ENCODE measurements at regions not wholly inside any gene's neighbourhood (a gene's known extent, or its start where the extent isn't known, plus 50 kb on each side); places are given as distances from the start of the nearest gene placed in this dataset.

GRCh38 chr2:216792222-216793021 is 67.4 kb downstream of the TNP1 start:
- peak overlapping the region; percentile 81 for H3K4me2 ChIP-seq
- TF ChIP-seq Cebpa-rat (IDR thresholded peaks at IDR 0.05): no peak
- H4K20me1 ChIP-seq: no peaks in the 10 kb centered on the region
- no peaks in the 10 kb centered on the region for H3K36me3 ChIP-seq
- H3K9ac ChIP-seq: no peak overlapping the region
- H3K4me3 ChIP-seq: peak overlapping the region; percentile 21; the same call in 1 of the 2 replicates
- peak overlapping the region; percentile 45 for H3K27ac ChIP-seq
- peaks cover 54% of the 10 kb centered on the region for H3K4me1 ChIP-seq
- H3K27me3 ChIP-seq: no peaks in the 10 kb centered on the region
- H3K9me3 ChIP-seq: no peaks in the 10 kb centered on the region

- no peaks in the 10 kb centered on the region for H4K20me1 ChIP-seq
Measured at GRCh38 chr2:216791303-216791702, 68.6 kb downstream of the TNP1 start.

GRCh38 chr2:216789081-216789480 is 70.8 kb downstream of the TNP1 start:
- Histone ChIP-seq H3K27ac (no peak overlapping the region), H3K27me3 (no peaks in the 10 kb centered on the region), H3K9ac (no peak overlapping the region), H3K4me3 (no peak overlapping the region), H3K4me1 (peaks cover 26% of the 10 kb centered on the region), H3K9me3 (no peaks in the 10 kb centered on the region), H3K4me2 (no peak overlapping the region), H3K36me3 (no peaks in the 10 kb centered on the region), H4K20me1 (no peaks in the 10 kb centered on the region)
- no peak for TF ChIP-seq Cebpa-rat (IDR thresholded peaks at IDR 0.05)

More at GRCh38 chr2:216791303-216791702, 68.6 kb downstream of the TNP1 start:
- H3K36me3 ChIP-seq: no peaks in the 10 kb centered on the region
- H3K4me1 ChIP-seq: peaks cover 42% of the 10 kb centered on the region
- H3K4me3 ChIP-seq: no peak overlapping the region
- no peak for TF ChIP-seq Cebpa-rat (IDR thresholded peaks at IDR 0.05)
- H3K9me3 ChIP-seq: no peaks in the 10 kb centered on the region
- H3K27ac ChIP-seq: no peak overlapping the region
- H3K4me2 ChIP-seq: peak overlapping the region; percentile 81
- H3K27me3 ChIP-seq: no peaks in the 10 kb centered on the region
- H3K9ac ChIP-seq: no peak overlapping the region

- Histone ChIP-seq H3K4me1 (peaks cover 17% of the 10 kb centered on the region), H3K4me3 (no peak overlapping the region)
- TF ChIP-seq Cebpa-rat (IDR thresholded peaks at IDR 0.05): no peak
Measured at GRCh38 chr2:216787851-216788540, 71.9 kb downstream of the TNP1 start.

GRCh38 chr2:216786676-216787075 is 73.2 kb downstream of the TNP1 start:
- TF ChIP-seq Cebpa-rat (IDR thresholded peaks at IDR 0.05): no peak
- Histone ChIP-seq H3K27ac (no peak overlapping the region), H3K27me3 (no peaks in the 10 kb centered on the region), H3K9me3 (no peaks in the 10 kb centered on the region), H3K4me1 (peaks cover 4% of the 10 kb centered on the region), H3K4me2 (no peak overlapping the region), H4K20me1 (no peaks in the 10 kb centered on the region), H3K36me3 (no peaks in the 10 kb centered on the region), H3K4me3 (no peak overlapping the region), H3K9ac (no peak overlapping the region)

More at GRCh38 chr2:216787851-216788540, 71.9 kb downstream of the TNP1 start:
- Histone ChIP-seq H3K27ac (no peak overlapping the region), H3K9me3 (no peaks in the 10 kb centered on the region), H3K9ac (no peak overlapping the region), H3K4me2 (no peak overlapping the region), H3K36me3 (no peaks in the 10 kb centered on the region), H3K27me3 (no peaks in the 10 kb centered on the region), H4K20me1 (no peaks in the 10 kb centered on the region)

- H3K27me3 ChIP-seq: no peaks in the 10 kb centered on the region
- no peak overlapping the region for H3K27ac ChIP-seq
- H3K9me3 ChIP-seq: no peaks in the 10 kb centered on the region
- H3K4me1 ChIP-seq: no peaks in the 10 kb centered on the region
- H3K4me2 ChIP-seq: no peak overlapping the region
- TF ChIP-seq Cebpa-rat (IDR thresholded peaks at IDR 0.05): no peak
- no peaks in the 10 kb centered on the region for H3K36me3 ChIP-seq
- no peak overlapping the region for H3K9ac ChIP-seq
- no peak overlapping the region for H3K4me3 ChIP-seq
- no peaks in the 10 kb centered on the region for H4K20me1 ChIP-seq
Measured at GRCh38 chr2:216784456-216784855, 75.4 kb downstream of the TNP1 start.

- Histone ChIP-seq H3K27me3 (no peaks in the 10 kb centered on the region), H3K27ac (no peak overlapping the region), H3K9ac (no peak overlapping the region), H3K4me3 (no peak overlapping the region), H4K20me1 (no peaks in the 10 kb centered on the region), H3K4me2 (no peak overlapping the region), H3K9me3 (no peaks in the 10 kb centered on the region), H3K4me1 (peaks cover under 1% of the 10 kb centered on the region; the same call in 1 of the 2 replicates), H3K36me3 (no peaks in the 10 kb centered on the region)
- TF ChIP-seq Cebpa-rat (IDR thresholded peaks at IDR 0.05): no peak
Measured at GRCh38 chr2:216781709-216782108, 78.2 kb downstream of the TNP1 start.

- no peak overlapping the region for H3K27ac ChIP-seq
- H3K4me1 ChIP-seq: peaks cover 10% of the 10 kb centered on the region
- no peaks in the 10 kb centered on the region for H3K36me3 ChIP-seq
- no peak for TF ChIP-seq Cebpa-rat (IDR thresholded peaks at IDR 0.05)
- H3K4me3 ChIP-seq: no peak overlapping the region
- H3K9me3 ChIP-seq: no peaks in the 10 kb centered on the region
- no peaks in the 10 kb centered on the region for H3K27me3 ChIP-seq
- H4K20me1 ChIP-seq: no peaks in the 10 kb centered on the region
- no peak overlapping the region for H3K9ac ChIP-seq
- H3K4me2 ChIP-seq: no peak overlapping the region
Measured at GRCh38 chr2:216780843-216781242, 79.0 kb downstream of the TNP1 start.

GRCh38 chr2:216777637-216778273 is 82.1 kb downstream of the TNP1 start:
- H3K9ac ChIP-seq: no peak overlapping the region
- no peak overlapping the region for H3K4me2 ChIP-seq
- peaks cover 19% of the 10 kb centered on the region for H3K4me1 ChIP-seq
- no peak for TF ChIP-seq Cebpa-rat (IDR thresholded peaks at IDR 0.05)
- no peaks in the 10 kb centered on the region for H3K36me3 ChIP-seq
- no peaks in the 10 kb centered on the region for H3K9me3 ChIP-seq
- H4K20me1 ChIP-seq: no peaks in the 10 kb centered on the region
- no peak overlapping the region for H3K27ac ChIP-seq
- no peak overlapping the region for H3K4me3 ChIP-seq
- H3K27me3 ChIP-seq: no peaks in the 10 kb centered on the region
